Prostate gland (tissue), 2 donors: ENCODE measurements at regions not wholly inside any gene's neighbourhood (a gene's known extent, or its start where the extent isn't known, plus 50 kb on each side); places are given as distances from the start of the nearest gene placed in this dataset.

Experiments
- CTCF ChIP-seq, 4 experiments: fragments of 200-600 bp in 2 of 4; fragments of 450-650 bp in 2 of 4; sonication (generic) in 2 of 4; IDR thresholded peaks; 1 replicate in 3 of 4; 2 replicates in 1 of 4; pipeline ENCODE4 v1.5.1; 2016 to 2019; ENCODE audit warnings: antibody characterized with exemption in 4 of 4, mild to moderate bottlenecking in 2 of 4, moderate library complexity in 2 of 4
- POLR2A ChIP-seq: fragments of 450-650 bp; IDR thresholded peaks from one replicate; pipeline ENCODE4 v1.6.1; 2016; ENCODE audit warnings: antibody characterized with exemption, mild to moderate bottlenecking

GRCh38 chr10:91022390-91022789 is 101.5 kb upstream of the ANKRD1 start:
- TF ChIP-seq CTCF (IDR thresholded peaks at IDR 0.05): no peak
- no peak for TF ChIP-seq POLR2A
